GM03348 (cell line): ENCODE measurements at regions not wholly inside any gene's neighbourhood (a gene's known extent, or its start where the extent isn't known, plus 50 kb on each side); places are given as distances from the start of the nearest gene placed in this dataset.
"Not testable (repeated sequence)": the region's sequence is repeated elsewhere in the genome, so short reads cannot be mapped to it uniquely, and the experiment has no call there.

Experiments
- DNase-seq: peaks from one replicate; pipeline ENCODE4 v3.0.0; 2012; ENCODE audit warnings: low spot score

GRCh38 chr12:13440844-13441243 lies 244.3 kb downstream of the EMP1 start:
- DNase-seq = no peak

DNA sequence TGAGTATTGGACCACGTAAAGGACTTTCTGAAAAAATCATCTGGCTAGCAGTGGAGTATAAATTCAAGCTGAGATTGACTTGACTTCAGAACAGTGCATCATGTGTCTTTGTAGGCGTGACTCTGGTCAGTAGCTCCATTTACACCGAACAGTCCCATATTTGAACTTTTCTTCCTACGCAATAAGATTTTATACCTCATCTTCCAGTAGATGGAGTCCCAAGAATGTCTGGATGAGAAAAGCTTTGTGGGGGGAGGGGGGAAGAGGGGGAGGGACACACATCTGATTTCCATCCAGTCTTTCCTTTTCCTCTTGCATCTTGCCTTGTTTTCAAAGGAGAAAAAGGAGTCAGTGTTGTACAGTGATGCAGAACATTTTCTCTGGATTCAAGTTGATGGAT lies 241.0 kb downstream of the EMP1 start:
- no peak for DNase-seq

DNA sequence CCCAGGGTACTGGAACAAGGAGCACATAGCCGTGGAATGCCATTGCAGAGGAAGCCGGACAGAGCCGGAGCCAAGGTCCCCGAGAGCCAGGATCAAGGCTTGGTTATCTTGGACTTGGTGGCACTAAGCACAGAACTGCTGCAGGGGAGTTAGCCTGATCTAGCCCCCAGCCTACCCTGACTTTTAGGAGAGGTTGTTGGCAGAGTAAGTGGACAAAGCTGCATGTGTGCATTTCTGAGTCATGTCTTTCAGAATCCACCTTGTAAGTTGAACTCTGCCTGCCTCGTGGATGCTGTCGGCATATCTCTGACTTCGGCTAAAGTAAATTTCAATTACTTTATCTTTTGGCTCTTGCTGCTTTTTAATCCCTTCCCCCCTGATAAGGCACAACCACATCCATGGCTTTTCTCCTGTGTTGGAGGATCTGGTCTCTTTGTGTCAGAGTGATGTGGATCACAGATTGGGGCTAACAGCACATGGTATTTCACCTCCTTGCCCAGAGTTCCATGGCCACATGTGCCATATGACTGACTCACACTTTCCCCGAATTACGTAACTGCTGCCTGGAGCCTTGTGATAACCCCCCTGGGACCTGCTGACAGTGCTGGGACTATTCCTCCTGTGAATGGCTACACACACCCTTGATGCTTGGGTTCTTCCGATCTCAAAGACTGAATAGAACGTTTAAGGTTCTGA lies 240.3 kb downstream of the EMP1 start:
- DNase-seq = peak; percentile 20

DNA sequence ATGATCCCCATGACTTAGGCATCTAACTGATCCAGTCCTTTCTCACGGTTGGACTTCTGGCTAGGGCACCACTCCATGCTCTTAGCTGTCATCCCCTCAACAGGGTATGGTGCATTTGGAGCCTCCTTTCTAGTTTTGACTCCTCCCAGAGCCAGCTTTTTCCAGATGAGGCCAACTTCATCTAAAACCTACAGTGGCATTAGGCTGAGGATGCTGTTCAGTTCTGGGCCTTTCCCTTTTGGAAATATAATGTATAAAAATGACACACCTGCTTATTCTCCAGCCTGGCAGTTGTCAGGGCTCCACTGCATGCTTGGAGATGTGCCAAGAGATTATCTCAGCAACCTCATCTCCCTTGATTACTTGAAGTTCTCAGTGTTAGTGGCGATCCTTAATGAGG lies 239.7 kb downstream of the EMP1 start:
- no peak for DNase-seq

GRCh38 chr12:13435235-13435933 lies 238.9 kb downstream of the EMP1 start:
- no peak for DNase-seq

DNA sequence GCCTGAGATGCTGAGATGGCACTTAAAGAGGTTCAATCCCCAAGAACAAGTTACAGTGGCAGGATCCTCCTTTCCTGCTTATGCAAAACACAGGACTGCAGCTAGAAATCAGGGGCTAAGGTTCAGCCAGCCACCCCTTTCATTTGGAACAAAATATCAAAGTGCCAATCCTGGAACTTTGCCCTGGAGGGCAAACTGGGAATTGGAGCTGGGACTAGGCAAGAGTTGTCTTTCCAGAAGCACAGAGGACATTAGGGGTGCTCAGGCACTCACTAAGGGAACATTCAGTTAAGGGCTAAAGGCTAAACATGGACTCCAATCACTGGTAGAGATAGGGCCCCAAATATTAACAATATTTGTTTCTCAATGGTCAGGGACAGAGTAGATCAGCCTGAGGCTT lies 237.2 kb downstream of the EMP1 start:
- no peak for DNase-seq

- DNase-seq = no peak
These were observed 234.5 kb downstream of the EMP1 start for GRCh38 chr12:13431041-13431440.

DNA sequence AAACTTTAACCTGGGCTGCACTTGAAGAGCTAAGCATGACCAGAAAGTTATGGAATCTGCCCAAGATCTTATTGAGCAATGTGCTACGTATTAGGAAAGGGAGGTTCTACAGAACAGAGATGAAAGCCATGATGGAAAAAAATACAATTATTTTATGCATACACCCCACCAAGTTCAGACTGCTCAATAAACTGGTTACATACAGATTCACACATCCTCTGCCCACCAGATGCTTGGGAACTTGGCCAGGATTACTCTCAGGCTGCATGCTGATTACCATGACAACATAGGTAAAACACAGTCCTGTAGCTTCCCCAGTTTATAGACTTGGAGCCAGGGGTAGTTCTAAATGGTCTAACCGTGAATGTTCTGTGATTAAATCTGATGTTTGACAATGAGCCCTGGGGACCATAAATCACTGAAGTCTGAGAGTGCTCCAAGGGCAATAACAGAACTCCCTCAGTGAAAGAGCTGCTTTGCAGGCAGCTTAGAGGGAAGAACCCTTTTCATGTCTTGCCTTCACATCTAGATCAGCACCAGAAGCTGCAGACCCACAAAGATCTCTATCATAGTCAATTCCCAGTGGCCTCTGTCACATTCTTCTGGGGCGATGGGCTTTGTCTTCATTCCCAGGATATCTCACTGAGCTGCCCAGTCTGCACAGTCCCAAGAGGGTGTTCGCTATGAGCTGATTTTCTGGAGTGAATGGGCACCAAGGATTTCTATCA lies 232.2 kb downstream of the EMP1 start:
- no peak for DNase-seq

DNA sequence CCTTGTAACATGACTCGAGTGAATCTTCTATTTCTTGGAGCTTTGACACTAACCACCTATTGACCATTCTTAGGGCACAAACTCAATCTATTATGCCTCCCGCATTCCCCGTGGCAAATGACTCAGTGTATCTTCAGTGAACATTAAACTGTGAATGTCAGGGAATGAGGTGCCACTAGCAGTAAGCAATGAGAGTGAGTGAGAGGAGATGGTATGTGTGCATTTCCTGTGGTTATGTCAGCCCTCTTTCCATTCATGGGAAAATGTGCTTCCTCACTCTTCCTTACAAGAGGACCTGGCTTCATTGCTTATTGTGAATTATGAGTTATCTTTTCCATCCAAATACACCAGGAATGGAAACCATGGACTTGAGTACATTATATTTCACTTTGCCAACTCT lies 229.2 kb downstream of the EMP1 start:
- peak; percentile 82 for DNase-seq

DNA sequence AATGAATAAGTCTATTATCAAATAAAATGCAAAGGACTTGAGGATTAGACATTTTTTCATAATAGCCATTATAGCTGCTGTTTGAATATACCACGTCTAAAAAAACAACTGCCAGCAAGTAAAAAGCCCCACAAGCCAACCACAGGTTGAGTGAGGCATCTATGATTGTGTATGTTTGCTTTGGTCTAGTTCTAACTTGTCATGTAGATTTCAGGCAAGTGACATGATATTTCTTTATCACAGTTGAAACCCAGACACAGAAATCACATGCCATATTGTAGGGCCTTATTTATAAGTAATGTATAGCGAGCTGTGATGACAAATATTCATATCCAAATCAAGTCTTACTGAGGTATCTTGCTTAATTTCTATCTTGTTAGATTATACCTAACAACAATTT lies 225.8 kb downstream of the EMP1 start:
- no peak for DNase-seq

GRCh38 chr12:13417516-13417915 lies 221.0 kb downstream of the EMP1 start:
- no peak for DNase-seq

GRCh38 chr12:13411287-13411686 lies 214.8 kb downstream of the EMP1 start:
- no peak for DNase-seq

DNA sequence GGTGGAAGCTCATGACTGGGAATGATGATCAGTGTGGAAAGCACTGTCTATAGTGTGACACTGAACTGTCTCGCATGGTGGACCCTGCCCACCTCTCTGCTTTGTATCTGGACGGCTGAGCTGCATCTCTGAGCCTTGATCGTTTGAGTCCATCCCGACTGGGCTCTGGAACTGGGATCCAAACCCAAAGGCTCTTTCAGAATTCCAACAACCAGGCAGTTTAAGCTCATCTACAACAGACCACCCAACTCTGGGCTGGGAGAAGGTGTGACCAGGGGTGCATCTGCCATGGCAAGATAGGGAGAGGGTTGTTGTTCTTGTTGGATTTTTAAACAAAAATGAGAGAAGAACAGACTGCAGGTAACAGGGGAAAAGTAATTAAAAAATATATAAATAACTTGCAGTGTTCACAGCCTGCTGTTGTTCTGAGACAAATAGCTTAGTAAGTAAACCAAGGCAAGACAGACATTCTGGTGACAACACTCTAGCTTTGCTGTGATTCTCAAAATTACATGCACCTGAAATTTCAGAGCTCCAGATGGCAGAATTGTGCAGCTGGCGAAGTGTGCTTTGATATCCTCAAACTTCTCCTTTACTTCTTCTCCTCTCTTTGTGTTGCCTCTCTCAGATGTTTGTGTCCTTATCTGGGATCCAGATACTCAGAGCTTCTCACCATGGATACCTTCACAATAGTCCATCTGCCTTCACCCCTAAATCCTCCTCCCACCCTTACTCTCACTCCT lies 209.6 kb downstream of the EMP1 start:
- no peak for DNase-seq

DNA sequence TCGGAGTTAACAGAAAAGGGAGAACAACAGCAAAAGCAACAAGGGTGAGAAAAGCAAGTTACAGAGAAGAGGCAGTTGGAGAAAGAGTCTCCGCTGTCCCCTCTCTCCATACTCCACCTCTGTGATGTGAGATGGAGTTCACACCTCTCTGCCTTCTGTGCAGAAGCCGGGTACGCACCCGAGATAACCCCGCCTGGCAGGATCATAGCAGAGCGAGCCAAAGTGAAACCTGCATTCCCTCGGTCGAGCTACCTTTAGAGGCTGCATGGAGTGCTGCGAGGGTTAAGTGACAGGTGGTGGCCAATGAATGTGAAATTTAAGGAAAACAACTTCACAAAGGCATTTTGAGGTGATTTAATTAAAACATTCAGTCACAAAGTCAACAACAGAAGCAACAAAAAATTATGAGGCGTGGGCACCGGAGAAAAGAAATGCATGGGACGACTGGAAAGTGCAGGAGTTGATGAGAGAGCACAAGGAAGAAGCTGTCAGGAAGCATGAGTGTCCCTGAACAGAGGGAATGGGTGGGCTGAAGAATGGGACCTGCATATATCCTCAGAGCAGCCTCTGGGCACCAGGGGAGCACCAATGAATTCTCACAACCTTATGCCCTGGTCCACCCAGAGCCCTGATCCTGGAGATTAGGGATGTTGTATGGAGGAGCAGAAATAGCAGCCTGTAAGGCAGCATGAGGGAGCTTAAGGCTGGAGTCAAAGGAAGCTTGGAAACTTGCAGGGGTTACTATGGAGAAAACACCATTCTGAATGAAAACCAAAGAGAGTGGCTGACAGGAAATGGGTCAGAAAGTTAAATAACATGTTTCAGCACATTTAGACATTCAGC lies 208.3 kb downstream of the EMP1 start:
- no peak for DNase-seq

DNA sequence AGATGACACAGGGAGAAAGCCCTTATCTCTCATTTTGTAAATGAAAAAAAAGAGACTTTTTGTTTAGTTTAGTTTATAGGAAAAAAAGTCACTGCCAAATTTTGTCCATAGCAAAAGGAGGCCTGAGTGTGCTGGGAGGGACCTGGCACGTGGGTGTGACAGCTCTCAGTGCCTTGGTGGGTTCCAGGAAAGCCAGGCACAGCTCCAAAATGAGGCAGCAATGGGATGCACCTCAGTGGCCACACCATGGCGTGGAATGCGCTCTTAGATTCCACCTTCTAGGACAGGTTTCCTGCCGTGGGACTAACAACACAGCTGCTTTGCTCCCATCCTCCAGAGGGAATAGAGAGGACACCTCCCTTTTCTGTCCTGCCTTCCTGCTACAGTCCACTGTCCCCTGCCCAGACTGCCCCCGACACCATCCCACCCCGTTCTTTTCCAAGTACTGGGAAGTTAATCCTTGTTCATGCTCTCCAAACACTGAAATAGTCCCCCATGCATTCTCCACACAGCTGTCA lies 207.6 kb downstream of the EMP1 start:
- no peak for DNase-seq

GRCh38 chr12:13391375-13391774 lies 194.8 kb downstream of the EMP1 start:
- DNase-seq = not testable (repeated sequence)

GRCh38 chr12:13390918-13391317 lies 194.4 kb downstream of the EMP1 start:
- DNase-seq = no peak

- peak; percentile 62 for DNase-seq
These were observed 193.9 kb downstream of the EMP1 start for GRCh38 chr12:13390381-13390861.

- no peak for DNase-seq
These were observed 190.6 kb downstream of the EMP1 start for GRCh38 chr12:13387101-13387500.

- DNase-seq = no peak
These were observed 190.0 kb downstream of the EMP1 start for GRCh38 chr12:13386323-13387039.
